SK-N-SH (cell line): ENCODE measurements at regions not wholly inside any gene's neighbourhood (a gene's known extent, or its start where the extent isn't known, plus 50 kb on each side); places are given as distances from the start of the nearest gene placed in this dataset.

Experiments
- CTCF ChIA-PET: fragments of 300-600, 350-600 bp; formaldehyde crosslinking; extraction: SDS; loops from one replicate; lab custom pipeline; 2021; lab: Yijun Ruan, JAX
- POLR2A ChIA-PET: fragments of 350-600 bp; sonication (Branson Sonifier 250); formaldehyde crosslinking; extraction: SDS; loops from one replicate; lab custom pipeline; 2020; ENCODE audit warnings: antibody characterized with exemption, inconsistent platforms; lab: Yijun Ruan, JAX
- DNase-seq: peaks from one replicate; pipeline ENCODE4 v3.0.0; 2012
- H2AFZ ChIP-seq: fragments of 200-600 bp; sonication (generic); 2 replicates; pipeline ENCODE4 v1.8.1; 2016; ENCODE audit warnings: antibody characterized with exemption, mild to moderate bottlenecking, low read depth
- H3F3A ChIP-seq: fragments of 200-600 bp; sonication (generic); replicated peaks from 2 replicates; pipeline ENCODE3; 2016; ENCODE audit warnings: antibody characterized with exemption, mild to moderate bottlenecking; ENCODE audit not compliant: insufficient read depth
- H3K27ac ChIP-seq, 2 experiments: fragments of 200-500 bp in 1 of 2; fragments of 200-600 bp in 1 of 2; sonication (Bioruptor generic) in 1 of 2; sonication (generic), shearing (Covaris generic) in 1 of 2; 2 replicates each; pipeline versions ENCODE4 v1.5.1 to v1.6.1; 2014 to 2016; ENCODE audit warnings: low read depth in 2 of 2, inconsistent platforms in 1 of 2, low read length in 1 of 2, mild to moderate bottlenecking in 1 of 2, mixed read lengths in 1 of 2
- H3K27me3 ChIP-seq: fragments of 200-600 bp; sonication (generic), shearing (Covaris generic); 2 replicates; pipeline ENCODE4 v1.6.1; 2016; ENCODE audit warnings: mixed run types; ENCODE audit not compliant: insufficient read depth
- H3K36me3 ChIP-seq, 2 experiments: fragments of 200-500 bp in 1 of 2; fragments of 200-600 bp in 1 of 2; sonication (Bioruptor generic) in 1 of 2; sonication (generic) in 1 of 2; replicated peaks in 1 of 2; 2 replicates each; pipeline versions ENCODE3 to v1.5.1; 2014 to 2016; ENCODE audit warnings: low read length in 1 of 2, mild to moderate bottlenecking in 1 of 2; ENCODE audit not compliant: insufficient read depth in 2 of 2, control insufficient read depth in 1 of 2
- H3K4me1 ChIP-seq, 2 experiments: fragments of 200-500 bp in 1 of 2; fragments of 200-600 bp in 1 of 2; sonication (Bioruptor generic) in 1 of 2; sonication (generic), shearing (Covaris generic) in 1 of 2; 2 replicates each; pipeline versions ENCODE4 v1.5.1 to v1.6.1; 2014 to 2016; ENCODE audit warnings: low read depth in 1 of 2, low read length in 1 of 2, mixed run types in 1 of 2; ENCODE audit not compliant: insufficient read depth in 2 of 2, control insufficient read depth in 1 of 2
- H3K4me2 ChIP-seq: fragments of 200-600 bp; sonication (generic), shearing (Covaris generic); 2 replicates; pipeline ENCODE4 v1.6.1; 2017; ENCODE audit warnings: mixed run types
- H3K4me3 ChIP-seq, 2 experiments: fragments of 200-500 bp in 1 of 2; fragments of 200-600 bp in 1 of 2; sonication (Bioruptor generic) in 1 of 2; sonication (generic), shearing (Covaris generic) in 1 of 2; 2 replicates each; pipeline versions ENCODE4 v1.5.1 to v1.8.1; 2014 to 2016; ENCODE audit warnings: low read depth in 2 of 2, inconsistent platforms in 1 of 2, low read length in 1 of 2, mild to moderate bottlenecking in 1 of 2, mixed read lengths in 1 of 2, moderate library complexity in 1 of 2
- H3K79me2 ChIP-seq: fragments of 200-600 bp; sonication (generic); 2 replicates; pipeline ENCODE4 v1.8.1; 2017; ENCODE audit warnings: mild to moderate bottlenecking; ENCODE audit not compliant: insufficient read depth
- H3K9ac ChIP-seq: fragments of 200-600 bp; sonication (generic); 2 replicates; pipeline ENCODE4 v1.6.1; 2017; ENCODE audit warnings: mixed run types
- H3K9me2 ChIP-seq: fragments of 200-600 bp; sonication (generic); 2 replicates; pipeline ENCODE4 v1.6.1; 2017; ENCODE audit warnings: mixed run types
- H3K9me3 ChIP-seq: fragments of 200-600 bp; sonication (generic); 2 replicates; pipeline ENCODE4 v1.6.1; 2017; ENCODE audit warnings: mixed run types, mild to moderate bottlenecking, moderate library complexity
- H4K20me1 ChIP-seq: fragments of 200-600 bp; sonication (generic); 2 replicates; pipeline ENCODE4 v1.6.1; 2017; ENCODE audit warnings: mild to moderate bottlenecking, mixed run types; ENCODE audit not compliant: insufficient read depth
- CHD2 ChIP-seq: fragments of 150-350 bp; IDR thresholded peaks from 2 replicates; pipeline ENCODE4 v1.6.1; 2018; ENCODE audit warnings: low read length; ENCODE audit not compliant: partially characterized antibody
- EP300 ChIP-seq, 2 experiments: IDR thresholded peaks; 2 replicates each; pipeline versions ENCODE4 v1.4.0 to v1.6.1; 2012; ENCODE audit warnings: borderline replicate concordance in 1 of 2, low read depth in 1 of 2, low read length in 1 of 2
- FOXJ3 ChIP-seq: sonication (generic); formaldehyde crosslinking; IDR thresholded peaks from 2 replicates; pipeline ENCODE4 v1.5.1; 2020; ENCODE audit warnings: mild to moderate bottlenecking, missing genetic modification reagents
- GABPA ChIP-seq: IDR thresholded peaks from 2 replicates; pipeline ENCODE4 v1.4.0; 2012; ENCODE audit warnings: low read depth, mild to moderate bottlenecking
- JUND ChIP-seq: IDR thresholded peaks from 2 replicates; pipeline ENCODE4 v1.4.0; 2012
- MEF2A ChIP-seq: IDR thresholded peaks from 2 replicates; pipeline ENCODE4 v1.4.0; 2012; ENCODE audit warnings: low read depth, borderline replicate concordance
- MXI1 ChIP-seq: IDR thresholded peaks from 2 replicates; pipeline ENCODE4 v1.6.1; 2012; ENCODE audit warnings: mild to moderate bottlenecking, low read depth, low read length, improper control_type of control experiment
- PBX3 ChIP-seq: IDR thresholded peaks from 2 replicates; pipeline ENCODE4; 2012
- POLR2AphosphoS5 ChIP-seq: IDR thresholded peaks from 2 replicates; pipeline ENCODE4 v1.6.1; 2012; ENCODE audit warnings: low read depth, low read length
- RAD21 ChIP-seq: IDR thresholded peaks from 2 replicates; pipeline ENCODE4 v1.6.1; 2012; ENCODE audit warnings: mild to moderate bottlenecking, low read length
- RCOR1 ChIP-seq: fragments of 150-350 bp; IDR thresholded peaks from 2 replicates; pipeline ENCODE4 v1.6.1; 2017; ENCODE audit warnings: antibody characterized with exemption, low read length
- REST ChIP-seq: IDR thresholded peaks from 2 replicates; pipeline ENCODE4 v1.6.1; 2012; ENCODE audit warnings: mild to moderate bottlenecking, low read depth, low read length, moderate library complexity
- RFX5 ChIP-seq: IDR thresholded peaks from 2 replicates; pipeline ENCODE4 v1.6.1; 2012; ENCODE audit warnings: mild to moderate bottlenecking, improper control_type of control experiment, low read length
- TEAD4 ChIP-seq: IDR thresholded peaks from 2 replicates; pipeline ENCODE4 v1.4.0; 2012; ENCODE audit warnings: mild to moderate bottlenecking, borderline replicate concordance; ENCODE audit not compliant: insufficient read depth
- USF1 ChIP-seq: IDR thresholded peaks from 2 replicates; pipeline ENCODE4 v1.4.0; 2012; ENCODE audit warnings: low read depth, borderline replicate concordance
- WGBS: methylation state at CpG from one replicate; pipeline ENCODE4 v1.1.6; 2017; ENCODE audit warnings: low lambda C conversion rate; 5-methylcytosine and 5-hydroxymethylcytosine counted together

GRCh38 chr21:28025111-28025510, 967.6 kb downstream of the LTN1 start:
- H3K27me3 ChIP-seq = no peaks in the 10 kb centered on the region
- no peak overlapping the region for H3K9ac ChIP-seq
- H3K4me3 ChIP-seq = no peak overlapping the region
- no peak for DNase-seq
- no peak overlapping the region for H2AFZ ChIP-seq
- 84% methylated on average over 1 of the region's 1 CpG for WGBS
- ChIA-PET POLR2A (no interaction called here), CTCF (no interaction called here)
- no peaks in the 10 kb centered on the region for H4K20me1 ChIP-seq
- H3F3A ChIP-seq = no peaks in the 10 kb centered on the region
- no peak overlapping the region for H3K4me2 ChIP-seq
- H3K9me3 ChIP-seq = no peaks in the 10 kb centered on the region
- no peaks in the 10 kb centered on the region for H3K9me2 ChIP-seq
- TF ChIP-seq POLR2AphosphoS5 (no peak), EP300 (IDR thresholded peaks at IDR 0.05; ENCODE audit: borderline replicate concordance in 1 of 2, low read depth in 1 of 2, low read length in 1 of 2) (no peak), REST (no peak), PBX3 (no peak), GABPA (no peak), RFX5 (no peak), MXI1 (no peak), JUND (no peak), RAD21 (no peak), RCOR1 (no peak), CHD2 (no peak), FOXJ3 (CRISPR knock-in tag) (no peak), USF1 (no peak), TEAD4 (no peak), MEF2A (no peak)
- TF ChIP-seq, all 33 proteins: peak for 0
- Histone ChIP-seq H3K79me2 (no peaks in the 10 kb centered on the region), H3K27ac (no peak overlapping the region), H3K4me1 (no peaks in the 10 kb centered on the region), H3K36me3 (no peaks in the 10 kb centered on the region)
